Fibroblast of the aortic adventitia (primary cell): ENCODE measurements at regions not wholly inside any gene's neighbourhood (a gene's known extent, or its start where the extent isn't known, plus 50 kb on each side); places are given as distances from the start of the nearest gene placed in this dataset.

ENCODE experiments used
- DNase-seq: peaks from one replicate; pipeline ENCODE4 v3.0.0-alpha.2; 2010; ENCODE audit warnings: low read depth
- H3K4me3 ChIP-seq: 2 replicates; pipeline ENCODE4 v1.5.1; 2011; ENCODE audit warnings: low read depth, mild to moderate bottlenecking, control low read depth, low read length, moderate library complexity
- CTCF ChIP-seq: IDR thresholded peaks from 2 replicates; pipeline ENCODE4 v1.5.1; 2011; ENCODE audit warnings: mild to moderate bottlenecking, low read length, control low read depth, inconsistent platforms; ENCODE audit not compliant: insufficient read depth

GRCh38 chr6:168255283-168255881 is 64.2 kb downstream of the DACT2 start:
- H3K4me3 ChIP-seq: no peak overlapping the region
- TF ChIP-seq CTCF: no peak
- DNase-seq: no peak

GRCh38 chr6:168252267-168252666 is 67.3 kb downstream of the DACT2 start:
- TF ChIP-seq CTCF: no peak
- no peak overlapping the region for H3K4me3 ChIP-seq

GRCh38 chr6:168250250-168250649 is 69.3 kb downstream of the DACT2 start:
- H3K4me3 ChIP-seq: no peak overlapping the region
- no peak for DNase-seq
- no peak for TF ChIP-seq CTCF

More at GRCh38 chr6:168252267-168252666, 67.3 kb downstream of the DACT2 start:
- DNase-seq: no peak

GRCh38 chr6:168249746-168250145 is 69.8 kb downstream of the DACT2 start:
- no peak for DNase-seq
- no peak for TF ChIP-seq CTCF
- H3K4me3 ChIP-seq: no peak overlapping the region

- DNase-seq: no peak
- no peak overlapping the region for H3K4me3 ChIP-seq
- no peak for TF ChIP-seq CTCF
Measured at GRCh38 chr6:168248148-168248620, 71.4 kb downstream of the DACT2 start.

GRCh38 chr6:168247443-168248147 is 72.0 kb downstream of the DACT2 start:
- no peak overlapping the region for H3K4me3 ChIP-seq
- DNase-seq: no peak

More at GRCh38 chr6:168247443-168248147, 72.0 kb downstream of the DACT2 start:
- no peak for TF ChIP-seq CTCF
